Activated CD4-positive, alpha-beta T cell treated with anti-CD3 and anti-CD28 coated beads, Interleukin-2, amount 50 U/mL, for 4 hours (primary cell): ENCODE measurements at regions not wholly inside any gene's neighbourhood (a gene's known extent, or its start where the extent isn't known, plus 50 kb on each side); places are given as distances from the start of the nearest gene placed in this dataset.

Experiments
- DNase-seq, 2 experiments: peaks; one replicate each; pipeline ENCODE4 v3.0.0-alpha.2; 2020

GRCh38 chr9:79116041-79116440, 455.7 kb upstream of the TLE4 start:
- DNase-seq: no peak

- DNase-seq: no peak
Measured at GRCh38 chr9:79116709-79117108, 455.1 kb upstream of the TLE4 start.

GRCh38 chr9:79120533-79120932, 451.2 kb upstream of the TLE4 start:
- DNase-seq: no peak

- no peak for DNase-seq
Measured at GRCh38 chr9:79120941-79121340, 450.8 kb upstream of the TLE4 start.

GRCh38 chr9:79123415-79123814, 448.4 kb upstream of the TLE4 start:
- no peak for DNase-seq

GRCh38 chr9:79127661-79128060, 444.1 kb upstream of the TLE4 start:
- DNase-seq: no peak

- DNase-seq: no peak
Measured at GRCh38 chr9:79129865-79130480, 441.8 kb upstream of the TLE4 start.

- DNase-seq: no peak
Measured at GRCh38 chr9:79131246-79131774, 440.5 kb upstream of the TLE4 start.

- DNase-seq: no peak
Measured at GRCh38 chr9:79131824-79132377, 439.9 kb upstream of the TLE4 start.

- no peak for DNase-seq
Measured at GRCh38 chr9:79134654-79135053, 437.1 kb upstream of the TLE4 start.

- no peak for DNase-seq
Measured at GRCh38 chr9:79135681-79136415, 435.9 kb upstream of the TLE4 start.

GRCh38 chr9:79140751-79141150, 431.0 kb upstream of the TLE4 start:
- no peak for DNase-seq

- no peak for DNase-seq
Measured at GRCh38 chr9:79143211-79143610, 428.6 kb upstream of the TLE4 start.

- DNase-seq: no peak
Measured at GRCh38 chr9:79145442-79145841, 426.3 kb upstream of the TLE4 start.

GRCh38 chr9:79149585-79149984, 422.2 kb upstream of the TLE4 start:
- DNase-seq: no peak

GRCh38 chr9:79151791-79152190, 420.0 kb upstream of the TLE4 start:
- no peak for DNase-seq

- DNase-seq: no peak
Measured at GRCh38 chr9:79152306-79152705, 419.5 kb upstream of the TLE4 start.

GRCh38 chr9:79154806-79155205, 417.0 kb upstream of the TLE4 start:
- no peak for DNase-seq

GRCh38 chr9:79155308-79155707, 416.5 kb upstream of the TLE4 start:
- DNase-seq: no peak

GRCh38 chr9:79163544-79163943, 408.2 kb upstream of the TLE4 start:
- no peak for DNase-seq

- no peak for DNase-seq
Measured at GRCh38 chr9:79164406-79164805, 407.4 kb upstream of the TLE4 start.

- no peak for DNase-seq
Measured at GRCh38 chr9:79165020-79165780, 406.6 kb upstream of the TLE4 start.

GRCh38 chr9:79166005-79166404, 405.8 kb upstream of the TLE4 start:
- no peak for DNase-seq

GRCh38 chr9:79170643-79171042, 401.1 kb upstream of the TLE4 start:
- no peak for DNase-seq
